ENCODE measurements at regions not wholly inside any gene's neighbourhood (a gene's known extent, or its start where the extent isn't known, plus 50 kb on each side); places are given as distances from the start of the nearest gene placed in this dataset.

- TF ChIP-seq POLR2AphosphoS5 (IDR thresholded peaks at IDR 0.05) (no peak), POLR2A (IDR thresholded peaks at IDR 0.05) (no peak)
- TF ChIP-seq, protein P1, sequence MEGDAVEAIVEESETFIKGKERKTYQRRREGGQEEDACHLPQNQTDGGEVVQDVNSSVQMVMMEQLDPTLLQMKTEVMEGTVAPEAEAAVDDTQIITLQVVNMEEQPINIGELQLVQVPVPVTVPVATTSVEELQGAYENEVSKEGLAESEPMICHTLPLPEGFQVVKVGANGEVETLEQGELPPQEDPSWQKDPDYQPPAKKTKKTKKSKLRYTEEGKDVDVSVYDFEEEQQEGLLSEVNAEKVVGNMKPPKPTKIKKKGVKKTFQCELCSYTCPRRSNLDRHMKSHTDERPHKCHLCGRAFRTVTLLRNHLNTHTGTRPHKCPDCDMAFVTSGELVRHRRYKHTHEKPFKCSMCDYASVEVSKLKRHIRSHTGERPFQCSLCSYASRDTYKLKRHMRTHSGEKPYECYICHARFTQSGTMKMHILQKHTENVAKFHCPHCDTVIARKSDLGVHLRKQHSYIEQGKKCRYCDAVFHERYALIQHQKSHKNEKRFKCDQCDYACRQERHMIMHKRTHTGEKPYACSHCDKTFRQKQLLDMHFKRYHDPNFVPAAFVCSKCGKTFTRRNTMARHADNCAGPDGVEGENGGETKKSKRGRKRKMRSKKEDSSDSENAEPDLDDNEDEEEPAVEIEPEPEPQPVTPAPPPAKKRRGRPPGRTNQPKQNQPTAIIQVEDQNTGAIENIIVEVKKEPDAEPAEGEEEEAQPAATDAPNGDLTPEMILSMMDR (IDR thresholded peaks at IDR 0.05): no peak
These were observed 617.8 kb upstream of the RAB6C start for GRCh38 chr2:129361688-129362087.

All from prostate gland (tissue), 2 donors.